Lower leg skin (tissue), 3 donors: ENCODE measurements at regions not wholly inside any gene's neighbourhood (a gene's known extent, or its start where the extent isn't known, plus 50 kb on each side); places are given as distances from the start of the nearest gene placed in this dataset.

Experiments used
- POLR2A ChIP-seq, 2 donors: fragments of 450-650 bp; IDR thresholded peaks; one replicate each; pipeline ENCODE4 v1.6.1; 2016 to 2017; ENCODE audit warnings: antibody characterized with exemption in 2 of 2, mild to moderate bottlenecking in 1 of 2, moderate library complexity in 1 of 2
- TF ChIP-seq, protein P1 (sequence below), 3 donors: fragments of 450-650 bp; IDR thresholded peaks; one replicate each; pipeline ENCODE4 v1.5.1; 2016; ENCODE audit warnings: antibody characterized with exemption in 3 of 3, mild to moderate bottlenecking in 3 of 3, moderate library complexity in 2 of 3

- TF ChIP-seq, protein P1, sequence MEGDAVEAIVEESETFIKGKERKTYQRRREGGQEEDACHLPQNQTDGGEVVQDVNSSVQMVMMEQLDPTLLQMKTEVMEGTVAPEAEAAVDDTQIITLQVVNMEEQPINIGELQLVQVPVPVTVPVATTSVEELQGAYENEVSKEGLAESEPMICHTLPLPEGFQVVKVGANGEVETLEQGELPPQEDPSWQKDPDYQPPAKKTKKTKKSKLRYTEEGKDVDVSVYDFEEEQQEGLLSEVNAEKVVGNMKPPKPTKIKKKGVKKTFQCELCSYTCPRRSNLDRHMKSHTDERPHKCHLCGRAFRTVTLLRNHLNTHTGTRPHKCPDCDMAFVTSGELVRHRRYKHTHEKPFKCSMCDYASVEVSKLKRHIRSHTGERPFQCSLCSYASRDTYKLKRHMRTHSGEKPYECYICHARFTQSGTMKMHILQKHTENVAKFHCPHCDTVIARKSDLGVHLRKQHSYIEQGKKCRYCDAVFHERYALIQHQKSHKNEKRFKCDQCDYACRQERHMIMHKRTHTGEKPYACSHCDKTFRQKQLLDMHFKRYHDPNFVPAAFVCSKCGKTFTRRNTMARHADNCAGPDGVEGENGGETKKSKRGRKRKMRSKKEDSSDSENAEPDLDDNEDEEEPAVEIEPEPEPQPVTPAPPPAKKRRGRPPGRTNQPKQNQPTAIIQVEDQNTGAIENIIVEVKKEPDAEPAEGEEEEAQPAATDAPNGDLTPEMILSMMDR (IDR thresholded peaks at IDR 0.05) = no peak
- TF ChIP-seq POLR2A (IDR thresholded peaks at IDR 0.05) = no peak
Observed at GRCh38 chr1:94719926-94720793, 100.0 kb upstream of the SLC44A3 start.
